H1 (cell line): ENCODE measurements at regions not wholly inside any gene's neighbourhood (a gene's known extent, or its start where the extent isn't known, plus 50 kb on each side); places are given as distances from the start of the nearest gene placed in this dataset.

Experiments used
- CTCF ChIA-PET: fragments of 300-600 bp; sonication (Branson Sonifier 250); formaldehyde crosslinking; loops from one replicate; lab custom pipeline; 2021; ENCODE audit not compliant: partially characterized antibody; lab: Charles Lee
- POLR2A ChIA-PET: fragments of 300-600 bp; sonication (Branson Sonifier 250); formaldehyde crosslinking; loops from one replicate; lab custom pipeline; 2021; ENCODE audit warnings: inconsistent platforms; ENCODE audit not compliant: partially characterized antibody; lab: Charles Lee
- DNase-seq, 2 experiments: peaks; one replicate each; pipeline versions ENCODE4 v3.0.0 to v3.0.0-alpha.2; 2010 to 2022; ENCODE audit warnings: low spot score in 2 of 2, low read depth in 1 of 2, mixed read lengths in 1 of 2
- FAIRE-seq: peaks from 2 replicates; lab custom pipeline; 2011; peaks lifted over from hg19 to GRCh38; lab: Jason Lieb, UNC
- H2AFZ ChIP-seq: 2 replicates; pipeline ENCODE4 v1.8.1; 2012; ENCODE audit warnings: low read length, inconsistent platforms
- H2AK5ac ChIP-seq: 2 replicates; pipeline ENCODE4 v1.6.1; 2013; ENCODE audit warnings: low read depth, low read length
- H2BK120ac ChIP-seq: replicated peaks from 2 replicates; pipeline ENCODE3; 2013; ENCODE audit warnings: low read depth, low read length, inconsistent platforms
- H2BK12ac ChIP-seq: 2 replicates; pipeline ENCODE4 v1.6.1; 2013; ENCODE audit warnings: low read depth, low read length
- H2BK15ac ChIP-seq: 2 replicates; pipeline ENCODE4 v1.6.1; 2013; ENCODE audit warnings: low read length
- H2BK20ac ChIP-seq: 2 replicates; pipeline ENCODE4 v1.6.1; 2013; ENCODE audit warnings: low read length
- H2BK5ac ChIP-seq: 2 replicates; pipeline ENCODE4 v1.6.1; 2013; ENCODE audit warnings: low read depth, low read length
- H3K14ac ChIP-seq: 2 replicates; pipeline ENCODE4 v1.6.1; 2013; ENCODE audit warnings: inconsistent platforms; ENCODE audit not compliant: insufficient read length
- H3K18ac ChIP-seq: 2 replicates; pipeline ENCODE4 v1.6.1; 2013; ENCODE audit warnings: low read length; ENCODE audit errors: extremely low read depth
- H3K23ac ChIP-seq: 2 replicates; pipeline ENCODE4 v1.6.1; 2013; ENCODE audit warnings: inconsistent platforms; ENCODE audit not compliant: insufficient read length
- H3K23me2 ChIP-seq: 2 replicates; pipeline ENCODE4 v1.6.1; 2013; ENCODE audit warnings: low read depth, low read length
- H3K27ac ChIP-seq: 2 replicates; pipeline ENCODE4 v1.6.1; 2011; ENCODE audit warnings: low read depth, low read length, inconsistent platforms
- H3K27me3 ChIP-seq, 4 experiments: replicated peaks in 1 of 4; 1 replicate in 1 of 4; 2 replicates in 3 of 4; pipeline versions ENCODE4 v1.6.1 to v1.8.1; 2011 to 2013; ENCODE audit warnings: low read length in 3 of 4, mild to moderate bottlenecking in 3 of 4, inconsistent platforms in 2 of 4, mixed read lengths in 2 of 4, moderate library complexity in 1 of 4; ENCODE audit not compliant: control insufficient read depth in 3 of 4, insufficient read depth in 3 of 4; ENCODE audit errors: extremely low read depth in 1 of 4
- H3K36me3 ChIP-seq, 4 experiments: 2 replicates each; pipeline versions ENCODE4 v1.6.1 to v1.8.1; 2011 to 2013; ENCODE audit warnings: mild to moderate bottlenecking in 4 of 4, low read length in 3 of 4, moderate library complexity in 2 of 4, control low read depth in 1 of 4, inconsistent platforms in 1 of 4; ENCODE audit not compliant: insufficient read depth in 4 of 4, control insufficient read depth in 2 of 4
- H3K4ac ChIP-seq: replicated peaks from 2 replicates; pipeline ENCODE3; 2013; ENCODE audit warnings: low read length, low read depth, mixed read lengths, inconsistent platforms; ENCODE audit not compliant: insufficient read length
- H3K4me1 ChIP-seq, 4 experiments: replicated peaks in 1 of 4; 1 replicate in 1 of 4; 2 replicates in 3 of 4; pipeline versions ENCODE4 v1.6.1 to v1.8.1; 2011 to 2013; ENCODE audit warnings: low read length in 3 of 4, inconsistent platforms in 2 of 4, mixed read lengths in 1 of 4; ENCODE audit not compliant: insufficient read depth in 4 of 4, control insufficient read depth in 3 of 4
- H3K4me2 ChIP-seq, 2 experiments: 2 replicates each; pipeline versions ENCODE4 v1.6.1 to v1.8.1; 2011 to 2013; ENCODE audit warnings: low read depth in 2 of 2, low read length in 2 of 2, control low read depth in 1 of 2, inconsistent platforms in 1 of 2, mild to moderate bottlenecking in 1 of 2; ENCODE audit not compliant: insufficient read depth in 1 of 2
- H3K4me3 ChIP-seq, 4 experiments: fragments of 200-600, 300-600 bp in 1 of 4; sonication (generic), shearing (Covaris generic), sonication (Bioruptor Twin) in 1 of 4; 2 replicates each; pipeline versions ENCODE4 v1.5.1 to v1.8.1; 2011 to 2016; ENCODE audit warnings: low read length in 4 of 4, low read depth in 3 of 4, control low read depth in 2 of 4, inconsistent platforms in 2 of 4, mild to moderate bottlenecking in 2 of 4, mixed read lengths in 1 of 4, moderate library complexity in 1 of 4; ENCODE audit not compliant: insufficient read depth in 2 of 4; ENCODE audit errors: extremely low read depth in 1 of 4
- H3K56ac ChIP-seq: replicated peaks from 2 replicates; pipeline ENCODE3; 2013; ENCODE audit warnings: low read depth, mild to moderate bottlenecking, mixed read lengths, low read length, inconsistent platforms; ENCODE audit not compliant: insufficient read length
- H3K79me1 ChIP-seq: 2 replicates; pipeline ENCODE4 v1.6.1; 2013; ENCODE audit warnings: low read depth, low read length, control low read depth
- H3K79me2 ChIP-seq, 2 experiments: 2 replicates each; pipeline versions ENCODE4 v1.6.1 to v1.8.1; 2012 to 2013; ENCODE audit warnings: low read length in 2 of 2, mild to moderate bottlenecking in 2 of 2, inconsistent platforms in 1 of 2; ENCODE audit not compliant: insufficient read depth in 2 of 2, control insufficient read depth in 1 of 2
- H3K9ac ChIP-seq, 4 experiments: replicated peaks in 1 of 4; 1 replicate in 1 of 4; 2 replicates in 3 of 4; pipeline versions ENCODE4 v1.6.1 to v1.8.1; 2011 to 2013; ENCODE audit warnings: low read depth in 3 of 4, low read length in 3 of 4, control low read depth in 2 of 4, mild to moderate bottlenecking in 2 of 4, moderate library complexity in 2 of 4, inconsistent platforms in 1 of 4; ENCODE audit errors: extremely low read depth in 1 of 4
- H3K9me3 ChIP-seq, 2 experiments: 2 replicates each; pipeline versions ENCODE4 v1.6.1 to v1.8.1; 2012 to 2013; ENCODE audit warnings: mild to moderate bottlenecking in 2 of 2, moderate library complexity in 2 of 2, control low read depth in 1 of 2, inconsistent platforms in 1 of 2, low read depth in 1 of 2, low read length in 1 of 2, mixed read lengths in 1 of 2; ENCODE audit not compliant: insufficient read depth in 2 of 2
- H4K20me1 ChIP-seq, 2 experiments: replicated peaks in 1 of 2; 2 replicates each; pipeline versions ENCODE3 to v1.8.1; 2011 to 2013; ENCODE audit warnings: inconsistent platforms in 2 of 2, low read length in 2 of 2, mild to moderate bottlenecking in 1 of 2; ENCODE audit not compliant: insufficient read depth in 2 of 2, control insufficient read depth in 1 of 2
- H4K5ac ChIP-seq: 2 replicates; pipeline ENCODE4 v1.6.1; 2013; ENCODE audit warnings: low read length, low read depth, mixed read lengths, inconsistent platforms; ENCODE audit not compliant: insufficient read length
- H4K8ac ChIP-seq: 2 replicates; pipeline ENCODE4 v1.8.0; 2013; ENCODE audit warnings: mild to moderate bottlenecking, moderate library complexity, low read length, inconsistent platforms; ENCODE audit not compliant: insufficient read depth; ENCODE audit errors: extremely low read depth
- H4K91ac ChIP-seq: replicated peaks from 2 replicates; pipeline ENCODE3; 2013; ENCODE audit warnings: low read length, mixed read lengths, inconsistent platforms; ENCODE audit not compliant: insufficient read length
- GTF2F1 ChIP-seq: IDR thresholded peaks from 2 replicates; pipeline ENCODE4 v1.6.1; 2012; ENCODE audit warnings: low read depth, low read length, improper control_type of control experiment, borderline replicate concordance
- KDM1A ChIP-seq: fragments of 200-600, 300-600 bp; sonication (generic); IDR thresholded peaks from 2 replicates; pipeline ENCODE4 v1.7.1; 2016; ENCODE audit warnings: mild to moderate bottlenecking, low read length, borderline replicate concordance
- SAP30 ChIP-seq: fragments of 300-600 bp; sonication (generic); IDR thresholded peaks from 2 replicates; pipeline ENCODE4 v1.7.1; 2012; ENCODE audit warnings: low read length, moderate library complexity, mild to moderate bottlenecking, inconsistent platforms; ENCODE audit not compliant: insufficient read depth, insufficient replicate concordance
- SP2 ChIP-seq: IDR thresholded peaks from 2 replicates; pipeline ENCODE4 v1.6.1; 2012; ENCODE audit warnings: mild to moderate bottlenecking, low read length, inconsistent platforms

- ChIA-PET CTCF (no interaction called here), POLR2A (no interaction called here)
- H3K9ac ChIP-seq = no peak overlapping the region
- no peak overlapping the region for H2BK12ac ChIP-seq
- H2AK5ac ChIP-seq = no peak overlapping the region
- H3K4me2 ChIP-seq = no peak overlapping the region
- no peaks in the 10 kb centered on the region for H3K36me3 ChIP-seq
- H4K91ac ChIP-seq = no peak overlapping the region
- H4K20me1 ChIP-seq = no peaks in the 10 kb centered on the region
- FAIRE-seq = no peak
- H4K5ac ChIP-seq = no peak overlapping the region
- H3K4ac ChIP-seq = no peak overlapping the region
- H3K23me2 ChIP-seq = no peaks in the 10 kb centered on the region
- no peak overlapping the region for H3K18ac ChIP-seq
- H3K4me1 ChIP-seq = peaks cover 0 to 14% (median 3%) of the 10 kb centered on the region in 4 experiments; a peak in 3 of 7 replicates
- H3K27ac ChIP-seq = no peak overlapping the region
- no peak overlapping the region for H3K56ac ChIP-seq
- TF ChIP-seq KDM1A (no peak), SAP30 (no peak), SP2 (no peak), GTF2F1 (no peak)
- no peak overlapping the region for H2BK5ac ChIP-seq
- H2BK15ac ChIP-seq = no peak overlapping the region
- H3K23ac ChIP-seq = no peak overlapping the region
- H3K79me1 ChIP-seq = no peaks in the 10 kb centered on the region
- H4K8ac ChIP-seq = no peak overlapping the region
- DNase-seq = no peak
- no peaks in the 10 kb centered on the region for H3K27me3 ChIP-seq
- no peak overlapping the region for H2BK20ac ChIP-seq
- no peaks in the 10 kb centered on the region for H3K79me2 ChIP-seq
- H2BK120ac ChIP-seq = no peak overlapping the region
- H3K4me3 ChIP-seq = no peak overlapping the region
- H3K9me3 ChIP-seq = 0 out of 4 replicates have a peak, but pooled peaks cover 0 to 2% of the 10 kb centered on the region in 2 experiments
- no peak overlapping the region for H3K14ac ChIP-seq
- H2AFZ ChIP-seq = no peak overlapping the region
These were observed 1252.2 kb downstream of the JRKL start for GRCh38 chr11:97641988-97642387.
